HFFc6 (cell line): ENCODE measurements at regions not wholly inside any gene's neighbourhood (a gene's known extent, or its start where the extent isn't known, plus 50 kb on each side); places are given as distances from the start of the nearest gene placed in this dataset.

Experiments used
- DNase-seq: peaks from one replicate; pipeline ENCODE4 v3.0.0-alpha.2; 2018
- H3K27ac Mint-ChIP-seq: 2 replicates; pipeline ENCODE4 v1.8.0; 2020; ENCODE audit warnings: mild to moderate bottlenecking, mixed read lengths
- H3K27me3 Mint-ChIP-seq: 2 replicates; pipeline ENCODE4 v1.8.0; 2021; ENCODE audit warnings: mild to moderate bottlenecking, moderate library complexity, mixed read lengths; ENCODE audit not compliant: insufficient read depth
- H3K36me3 Mint-ChIP-seq: 2 replicates; pipeline ENCODE4 v1.8.0; 2021; ENCODE audit warnings: low read depth, mixed read lengths
- H3K4me1 Mint-ChIP-seq: 2 replicates; pipeline ENCODE4 v1.8.0; 2020; ENCODE audit warnings: low read depth, mixed read lengths
- H3K4me3 Mint-ChIP-seq: 2 replicates; pipeline ENCODE4 v1.8.0; 2020; ENCODE audit warnings: mild to moderate bottlenecking, moderate library complexity, mixed read lengths
- H3K9me3 Mint-ChIP-seq: 2 replicates; pipeline ENCODE4 v1.8.0; 2020; ENCODE audit warnings: mild to moderate bottlenecking, mixed read lengths
- TF ChIP-seq, protein P1 (sequence below): fragments of 200-600 bp; sonication (generic); IDR thresholded peaks from 2 replicates; pipeline ENCODE4 v1.5.0; 2021; ENCODE audit warnings: antibody characterized with exemption, mild to moderate bottlenecking

DNA sequence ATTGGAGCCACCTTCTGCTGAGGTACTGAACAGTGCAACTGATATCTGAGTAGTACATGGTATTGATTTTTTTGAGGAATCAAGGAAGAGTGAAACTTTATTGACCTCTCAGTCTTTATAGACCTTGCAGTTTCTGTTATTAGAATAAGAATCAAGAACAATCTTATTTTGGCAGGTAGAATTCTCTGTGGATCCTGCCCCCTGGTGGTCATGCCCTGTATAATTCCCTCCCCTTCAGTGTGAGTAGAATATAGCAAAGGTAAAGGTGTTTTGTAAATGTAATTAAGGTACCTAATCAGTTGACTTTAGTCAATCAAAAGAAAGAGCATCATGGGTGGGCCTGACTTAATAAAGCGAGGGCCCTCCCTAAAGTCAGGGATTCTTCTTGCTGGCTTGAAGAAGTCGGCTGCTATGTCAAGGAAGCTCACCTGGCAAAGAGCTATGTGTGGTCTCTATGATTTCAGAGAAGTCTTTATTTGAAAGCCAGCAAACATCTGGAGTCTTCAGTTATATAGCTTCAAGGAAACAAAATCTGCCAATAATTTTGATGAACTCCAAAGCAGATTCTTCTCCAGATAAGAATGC, 142.8 kb downstream of the LSM5 start:
- H3K27ac Mint-ChIP-seq = no peak overlapping the region
- no peak overlapping the region for H3K4me3 Mint-ChIP-seq
- DNase-seq = no peak
- peaks cover 10% of the 10 kb centered on the region; the same call in 1 of the 2 replicates for H3K9me3 Mint-ChIP-seq
- H3K36me3 Mint-ChIP-seq = no peaks in the 10 kb centered on the region
- H3K27me3 Mint-ChIP-seq = no peaks in the 10 kb centered on the region
- no peaks in the 10 kb centered on the region for H3K4me1 Mint-ChIP-seq
- TF ChIP-seq, protein P1, sequence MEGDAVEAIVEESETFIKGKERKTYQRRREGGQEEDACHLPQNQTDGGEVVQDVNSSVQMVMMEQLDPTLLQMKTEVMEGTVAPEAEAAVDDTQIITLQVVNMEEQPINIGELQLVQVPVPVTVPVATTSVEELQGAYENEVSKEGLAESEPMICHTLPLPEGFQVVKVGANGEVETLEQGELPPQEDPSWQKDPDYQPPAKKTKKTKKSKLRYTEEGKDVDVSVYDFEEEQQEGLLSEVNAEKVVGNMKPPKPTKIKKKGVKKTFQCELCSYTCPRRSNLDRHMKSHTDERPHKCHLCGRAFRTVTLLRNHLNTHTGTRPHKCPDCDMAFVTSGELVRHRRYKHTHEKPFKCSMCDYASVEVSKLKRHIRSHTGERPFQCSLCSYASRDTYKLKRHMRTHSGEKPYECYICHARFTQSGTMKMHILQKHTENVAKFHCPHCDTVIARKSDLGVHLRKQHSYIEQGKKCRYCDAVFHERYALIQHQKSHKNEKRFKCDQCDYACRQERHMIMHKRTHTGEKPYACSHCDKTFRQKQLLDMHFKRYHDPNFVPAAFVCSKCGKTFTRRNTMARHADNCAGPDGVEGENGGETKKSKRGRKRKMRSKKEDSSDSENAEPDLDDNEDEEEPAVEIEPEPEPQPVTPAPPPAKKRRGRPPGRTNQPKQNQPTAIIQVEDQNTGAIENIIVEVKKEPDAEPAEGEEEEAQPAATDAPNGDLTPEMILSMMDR = peak; percentile 82

DNA sequence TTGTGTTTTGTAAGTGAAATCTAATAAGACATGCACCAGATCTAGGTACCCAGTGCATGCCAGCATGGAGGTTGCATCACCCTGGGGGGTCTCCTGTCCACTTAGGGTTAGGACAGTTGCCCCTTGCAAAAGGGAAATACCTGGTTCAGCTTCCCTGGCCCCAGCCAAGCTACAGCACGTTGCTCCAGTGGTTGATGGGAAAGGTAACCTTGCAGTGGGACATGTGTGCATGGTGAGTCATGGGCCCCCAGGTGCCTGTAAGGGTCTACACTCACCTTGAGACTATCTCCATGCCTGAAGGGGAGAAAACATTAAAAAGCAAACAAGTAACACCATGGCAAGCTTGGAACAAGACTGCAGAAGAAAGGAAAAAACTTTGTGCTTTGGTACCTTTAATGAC, 143.9 kb downstream of the LSM5 start:
- Mint-ChIP-seq H3K4me1 (no peaks in the 10 kb centered on the region), H3K4me3 (no peak overlapping the region), H3K27me3 (no peaks in the 10 kb centered on the region), H3K36me3 (no peaks in the 10 kb centered on the region), H3K9me3 (peaks cover 10% of the 10 kb centered on the region; the same call in 1 of the 2 replicates), H3K27ac (no peak overlapping the region)
- TF ChIP-seq, protein P1 = no peak
- DNase-seq = no peak

DNA sequence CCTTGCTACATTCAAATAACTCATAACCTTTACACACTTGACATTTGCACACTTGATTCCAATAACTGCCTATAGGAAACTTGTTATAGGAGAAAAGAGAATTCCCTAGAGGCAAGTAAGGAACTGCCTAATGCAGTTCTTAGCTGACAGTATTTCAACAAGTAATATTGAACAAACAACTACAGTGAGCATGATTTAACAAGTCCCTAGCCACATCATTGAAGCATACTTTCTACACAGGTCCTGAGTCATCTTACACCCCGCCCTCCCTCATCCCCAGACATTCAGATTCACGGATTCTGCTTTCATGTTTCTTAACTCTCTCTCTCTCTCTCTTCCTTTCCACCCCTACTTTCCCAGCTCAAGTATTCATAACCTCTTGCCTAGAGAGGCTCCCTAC, 153.5 kb downstream of the LSM5 start:
- TF ChIP-seq, protein P1 = no peak
- Mint-ChIP-seq H3K27ac (no peak overlapping the region), H3K27me3 (no peaks in the 10 kb centered on the region), H3K4me3 (no peak overlapping the region), H3K9me3 (peaks cover 18% of the 10 kb centered on the region), H3K36me3 (no peaks in the 10 kb centered on the region), H3K4me1 (no peaks in the 10 kb centered on the region)
- no peak for DNase-seq

DNA sequence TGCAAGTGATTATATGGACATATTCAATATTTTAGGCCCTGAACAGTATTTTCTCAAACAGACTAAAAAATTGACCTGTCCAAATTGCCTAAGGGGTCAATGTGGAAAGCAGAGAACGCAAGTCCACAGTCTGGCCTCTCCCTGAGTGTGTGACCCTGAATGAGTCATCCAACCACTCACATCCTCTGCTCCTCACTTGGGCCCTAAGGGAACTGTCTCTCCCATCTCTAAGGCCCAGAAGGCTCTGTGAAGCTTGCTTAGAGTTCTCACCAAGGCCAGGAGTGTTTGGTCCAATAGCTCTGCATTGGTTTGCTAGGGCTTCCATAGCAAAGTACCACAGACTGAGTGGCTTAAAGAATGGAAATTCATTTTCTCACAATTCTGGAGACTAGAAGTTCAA, 155.1 kb downstream of the LSM5 start:
- H3K4me1 Mint-ChIP-seq = no peaks in the 10 kb centered on the region
- no peak overlapping the region for H3K27ac Mint-ChIP-seq
- no peaks in the 10 kb centered on the region; the same call in 1 of the 2 replicates for H3K27me3 Mint-ChIP-seq
- H3K9me3 Mint-ChIP-seq = peaks cover 27% of the 10 kb centered on the region
- TF ChIP-seq, protein P1 = no peak
- H3K4me3 Mint-ChIP-seq = no peak overlapping the region
- no peak for DNase-seq
- H3K36me3 Mint-ChIP-seq = no peaks in the 10 kb centered on the region

DNA sequence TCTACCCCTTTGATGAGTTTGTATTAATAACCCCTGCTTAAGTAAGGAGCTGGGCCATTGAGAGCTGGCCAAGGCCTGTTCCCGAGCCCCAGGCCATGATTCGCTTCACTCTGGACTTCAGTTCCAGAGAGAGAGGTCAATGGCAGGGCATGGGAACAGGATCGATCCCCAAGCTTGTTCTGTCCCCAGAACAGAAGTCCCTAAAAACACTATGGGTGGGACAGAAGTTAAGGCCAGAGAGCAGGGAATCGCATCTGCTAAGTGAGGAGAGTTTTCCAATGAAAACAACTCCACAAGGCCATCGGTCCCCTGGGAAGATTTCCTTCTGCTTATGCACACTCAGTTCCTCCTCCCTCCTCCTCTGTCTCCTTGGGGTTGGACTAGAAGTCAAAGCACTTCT, 159.6 kb downstream of the LSM5 start:
- no peaks in the 10 kb centered on the region; the same call in 1 of the 2 replicates for H3K27me3 Mint-ChIP-seq
- no peak overlapping the region for H3K27ac Mint-ChIP-seq
- H3K9me3 Mint-ChIP-seq = peaks cover 36% of the 10 kb centered on the region
- no peak for DNase-seq
- TF ChIP-seq, protein P1 = no peak
- H3K36me3 Mint-ChIP-seq = no peaks in the 10 kb centered on the region
- no peak overlapping the region for H3K4me3 Mint-ChIP-seq
- H3K4me1 Mint-ChIP-seq = no peaks in the 10 kb centered on the region
